ENCODE measurements at regions not wholly inside any gene's neighbourhood (a gene's known extent, or its start where the extent isn't known, plus 50 kb on each side); places are given as distances from the start of the nearest gene placed in this dataset.

DNA sequence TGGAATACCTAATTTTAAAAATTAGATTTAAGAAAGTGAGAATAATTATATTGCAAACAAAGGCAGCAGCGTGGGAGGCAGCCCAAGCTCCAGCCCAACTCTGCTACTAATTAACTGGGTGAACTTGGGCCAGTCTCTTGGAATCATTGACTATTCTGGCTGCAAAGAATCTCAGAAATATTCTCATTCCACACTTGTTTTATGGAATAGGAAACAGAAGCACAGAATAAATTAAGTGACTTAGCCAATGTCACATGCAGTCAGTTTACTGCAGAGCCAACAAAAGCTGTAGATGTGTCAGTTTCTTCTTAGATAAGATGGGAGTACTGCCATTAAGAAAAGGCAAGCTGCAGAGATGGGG is 132.6 kb upstream of the FAM9B start:
- no peak for TF ChIP-seq CTCF (IDR thresholded peaks at IDR 0.05; ENCODE audit: borderline replicate concordance, insufficient read depth, low read depth, low read length)
- H3K4me3 ChIP-seq (ENCODE audit: low read depth, low read length), result no peak overlapping the region

DNA sequence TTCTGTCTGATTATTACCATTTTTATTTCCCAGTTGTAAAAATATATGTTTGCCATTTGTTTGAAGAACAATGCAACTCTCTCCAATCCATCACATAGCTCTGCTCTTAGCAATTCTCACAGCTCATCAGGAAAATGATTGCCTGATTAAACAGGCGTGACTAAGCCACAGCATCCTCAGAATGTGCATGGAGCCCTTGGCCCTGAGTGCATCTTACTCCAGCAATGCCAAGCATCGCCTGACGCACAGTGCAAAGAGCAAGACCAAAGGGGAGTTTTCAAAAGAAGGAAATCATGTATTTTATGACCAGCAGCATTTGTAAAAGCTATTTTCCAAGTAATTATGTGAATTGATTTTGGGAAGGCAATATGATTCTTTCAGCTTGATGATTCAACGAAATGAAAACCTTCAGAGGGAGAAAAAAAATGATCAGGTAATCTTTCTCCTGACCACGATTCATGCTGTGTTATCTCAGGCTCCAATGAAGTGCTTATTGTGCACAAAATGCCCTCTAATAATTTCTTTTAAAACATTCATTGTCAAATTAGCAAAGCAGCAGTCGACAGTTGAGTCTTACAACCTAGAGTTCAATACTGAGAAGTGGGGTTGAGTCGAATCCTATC is 138.0 kb upstream of the FAM9B start:
- H3K4me3 ChIP-seq (ENCODE audit: low read depth, low read length), result no peak overlapping the region
- TF ChIP-seq CTCF (IDR thresholded peaks at IDR 0.05; ENCODE audit: borderline replicate concordance, insufficient read depth, low read depth, low read length), result no peak

- no peak for TF ChIP-seq CTCF (IDR thresholded peaks at IDR 0.05; ENCODE audit: borderline replicate concordance, insufficient read depth, low read depth, low read length)
- H3K4me3 ChIP-seq (ENCODE audit: low read depth, low read length), result no peak overlapping the region
Observed at GRCh38 chrX:9172464-9172850, 138.5 kb upstream of the FAM9B start.

DNA sequence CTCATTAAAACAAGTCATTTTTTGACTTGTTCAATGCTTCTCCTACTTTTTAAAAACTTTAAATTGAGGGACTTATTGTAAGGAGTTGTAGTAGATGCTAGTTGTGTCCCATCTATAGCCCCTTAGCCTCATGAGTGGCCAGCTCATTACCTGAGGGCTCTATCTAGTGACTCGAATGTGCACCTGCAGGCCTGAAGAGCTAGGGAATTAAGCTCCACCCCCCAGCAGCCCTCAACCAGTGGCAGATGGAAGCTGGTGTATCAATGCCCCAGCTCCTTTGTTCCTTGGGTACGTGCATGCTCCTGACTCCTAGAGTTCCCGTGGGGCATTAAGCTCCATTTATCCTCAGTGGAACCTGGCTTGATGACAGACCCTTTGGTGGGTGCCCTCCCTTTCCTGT is 146.7 kb upstream of the FAM9B start:
- no peak for TF ChIP-seq CTCF (IDR thresholded peaks at IDR 0.05; ENCODE audit: borderline replicate concordance, insufficient read depth, low read depth, low read length)
- H3K4me3 ChIP-seq (ENCODE audit: low read depth, low read length), result no peak overlapping the region

- no peak overlapping the region for H3K4me3 ChIP-seq (ENCODE audit: low read depth, low read length)
- no peak for TF ChIP-seq CTCF (IDR thresholded peaks at IDR 0.05; ENCODE audit: borderline replicate concordance, insufficient read depth, low read depth, low read length)
Observed at GRCh38 chrX:9182041-9182440, 148.1 kb upstream of the FAM9B start.

DNA sequence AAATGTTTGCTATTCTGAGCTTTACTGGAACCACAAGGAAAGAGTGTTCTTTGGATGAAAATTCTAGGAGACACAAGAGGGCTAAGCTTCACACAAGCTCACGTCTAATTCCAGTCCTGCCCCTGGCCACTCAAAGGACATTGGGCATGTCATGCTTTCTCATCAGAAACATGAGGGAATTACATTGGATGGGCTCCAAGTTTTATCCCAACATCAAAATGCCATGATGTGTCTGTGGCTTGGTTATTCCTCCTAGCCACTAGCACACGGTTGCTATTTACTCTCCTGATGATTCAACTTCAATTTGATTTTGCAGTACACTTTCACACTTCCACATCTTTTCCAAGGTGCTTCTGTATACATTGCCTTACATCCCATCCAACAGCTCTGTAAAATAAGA is 149.6 kb upstream of the FAM9B start:
- TF ChIP-seq CTCF (IDR thresholded peaks at IDR 0.05; ENCODE audit: borderline replicate concordance, insufficient read depth, low read depth, low read length), result no peak
- H3K4me3 ChIP-seq (ENCODE audit: low read depth, low read length), result no peak overlapping the region

DNA sequence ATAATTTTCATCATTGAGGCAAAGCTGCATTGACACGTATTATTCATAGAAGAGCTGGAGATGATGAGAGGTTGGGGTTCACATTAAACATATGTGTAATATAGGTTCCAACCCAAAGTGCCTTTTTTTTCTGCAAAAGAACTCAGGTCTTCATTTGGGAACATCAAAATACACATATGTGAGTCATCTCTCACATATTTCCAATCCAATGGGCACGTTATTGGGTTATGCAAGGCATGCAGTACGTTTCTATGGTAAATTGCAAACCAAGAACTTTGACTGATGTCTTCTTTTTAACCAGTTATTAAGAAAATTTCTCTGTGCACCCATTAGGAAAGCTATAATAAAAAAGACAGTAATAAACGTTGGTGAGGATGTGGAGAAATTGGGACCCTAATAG is 150.3 kb upstream of the FAM9B start:
- no peak for TF ChIP-seq CTCF (IDR thresholded peaks at IDR 0.05; ENCODE audit: borderline replicate concordance, insufficient read depth, low read depth, low read length)
- H3K4me3 ChIP-seq (ENCODE audit: low read depth, low read length), result no peak overlapping the region

All from GM12875 (cell line).